ENCODE measurements at regions not wholly inside any gene's neighbourhood (a gene's known extent, or its start where the extent isn't known, plus 50 kb on each side); places are given as distances from the start of the nearest gene placed in this dataset.

DNA sequence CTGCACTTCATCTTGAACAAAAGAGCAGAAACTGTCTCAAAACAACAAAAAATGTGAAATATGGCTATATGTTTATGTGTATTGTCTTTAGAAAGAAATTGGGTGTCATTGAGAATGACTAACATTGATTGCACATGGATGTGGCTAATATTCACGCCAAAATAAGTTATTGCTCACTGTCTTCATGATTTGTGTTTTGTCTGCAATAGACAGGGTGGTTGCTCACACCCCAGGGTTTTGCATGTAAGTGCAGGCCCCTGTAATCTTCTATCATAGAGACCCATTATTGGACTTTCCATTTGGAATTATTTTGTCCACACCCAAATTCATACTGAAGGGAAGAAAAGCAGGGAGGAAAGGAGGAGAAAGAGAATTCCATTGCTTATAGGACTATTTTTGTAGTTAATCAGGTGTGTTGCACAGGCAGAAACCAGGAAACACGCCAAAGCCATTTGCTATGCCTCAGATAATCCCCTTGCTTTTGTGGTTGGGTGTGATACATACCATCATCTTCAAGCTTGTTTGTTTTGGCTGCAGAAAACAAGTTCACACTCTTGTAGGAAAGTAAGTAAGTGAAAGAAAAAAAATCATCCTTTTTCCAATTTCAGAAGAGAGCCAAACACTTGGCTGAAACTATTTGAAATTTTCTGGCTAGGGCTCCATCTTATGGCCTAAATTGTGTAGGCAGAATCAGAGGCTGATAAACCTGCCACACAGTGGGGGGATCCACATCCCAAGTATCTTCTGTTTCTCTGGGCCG lies 214.1 kb downstream of the COL12A1 start (continued):
- no peak for TF ChIP-seq PPARA (CRISPR knock-in tag; IDR thresholded peaks at IDR 0.05; ENCODE audit: borderline replicate concordance)
- TF ChIP-seq, protein P1, sequence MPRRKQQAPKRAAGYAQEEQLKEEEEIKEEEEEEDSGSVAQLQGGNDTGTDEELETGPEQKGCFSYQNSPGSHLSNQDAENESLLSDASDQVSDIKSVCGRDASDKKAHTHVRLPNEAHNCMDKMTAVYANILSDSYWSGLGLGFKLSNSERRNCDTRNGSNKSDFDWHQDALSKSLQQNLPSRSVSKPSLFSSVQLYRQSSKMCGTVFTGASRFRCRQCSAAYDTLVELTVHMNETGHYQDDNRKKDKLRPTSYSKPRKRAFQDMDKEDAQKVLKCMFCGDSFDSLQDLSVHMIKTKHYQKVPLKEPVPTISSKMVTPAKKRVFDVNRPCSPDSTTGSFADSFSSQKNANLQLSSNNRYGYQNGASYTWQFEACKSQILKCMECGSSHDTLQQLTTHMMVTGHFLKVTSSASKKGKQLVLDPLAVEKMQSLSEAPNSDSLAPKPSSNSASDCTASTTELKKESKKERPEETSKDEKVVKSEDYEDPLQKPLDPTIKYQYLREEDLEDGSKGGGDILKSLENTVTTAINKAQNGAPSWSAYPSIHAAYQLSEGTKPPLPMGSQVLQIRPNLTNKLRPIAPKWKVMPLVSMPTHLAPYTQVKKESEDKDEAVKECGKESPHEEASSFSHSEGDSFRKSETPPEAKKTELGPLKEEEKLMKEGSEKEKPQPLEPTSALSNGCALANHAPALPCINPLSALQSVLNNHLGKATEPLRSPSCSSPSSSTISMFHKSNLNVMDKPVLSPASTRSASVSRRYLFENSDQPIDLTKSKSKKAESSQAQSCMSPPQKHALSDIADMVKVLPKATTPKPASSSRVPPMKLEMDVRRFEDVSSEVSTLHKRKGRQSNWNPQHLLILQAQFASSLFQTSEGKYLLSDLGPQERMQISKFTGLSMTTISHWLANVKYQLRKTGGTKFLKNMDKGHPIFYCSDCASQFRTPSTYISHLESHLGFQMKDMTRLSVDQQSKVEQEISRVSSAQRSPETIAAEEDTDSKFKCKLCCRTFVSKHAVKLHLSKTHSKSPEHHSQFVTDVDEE (CRISPR knock-in tag; IDR thresholded peaks at IDR 0.05) = no peak

DNA sequence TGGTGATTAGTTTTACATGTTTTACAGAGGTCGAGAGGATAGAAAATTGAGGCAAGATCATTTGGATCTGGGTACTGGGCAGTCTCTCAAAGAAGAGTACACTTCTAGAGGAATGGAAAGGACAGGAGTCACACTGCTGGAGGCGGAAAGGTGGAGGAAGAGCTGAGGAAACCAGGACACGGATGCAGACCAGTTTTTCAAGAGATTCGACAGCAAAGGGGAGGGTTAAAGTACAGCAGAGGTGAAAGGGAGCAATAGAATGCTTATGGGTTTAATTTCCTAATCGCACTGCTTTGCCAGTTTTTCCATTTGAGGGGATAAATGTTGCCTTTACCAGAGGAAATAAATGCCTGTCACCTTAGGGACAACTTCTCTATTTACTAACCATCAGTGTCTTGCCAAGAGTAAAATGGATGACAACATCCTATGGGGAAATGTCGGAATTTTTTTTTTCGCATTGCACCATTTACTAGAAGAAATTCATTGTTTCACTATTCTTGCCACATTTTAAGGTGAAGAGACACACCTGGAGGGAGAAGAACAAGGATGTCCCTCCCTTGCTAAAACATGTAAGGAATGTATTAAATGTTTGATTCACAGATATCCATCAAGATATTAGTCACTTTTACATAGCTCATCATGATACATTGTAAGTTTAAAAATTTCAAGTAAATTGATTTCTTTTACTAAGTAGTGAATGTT lies 226.6 kb downstream of the COL12A1 start:
- TF ChIP-seq GLIS3 (CRISPR knock-in tag; IDR thresholded peaks at IDR 0.05) (no peak), ZNF565 (CRISPR knock-in tag; conservative IDR thresholded peaks at IDR 0.05; ENCODE audit: low read depth) (no peak)
- no peak for ATAC-seq

DNA sequence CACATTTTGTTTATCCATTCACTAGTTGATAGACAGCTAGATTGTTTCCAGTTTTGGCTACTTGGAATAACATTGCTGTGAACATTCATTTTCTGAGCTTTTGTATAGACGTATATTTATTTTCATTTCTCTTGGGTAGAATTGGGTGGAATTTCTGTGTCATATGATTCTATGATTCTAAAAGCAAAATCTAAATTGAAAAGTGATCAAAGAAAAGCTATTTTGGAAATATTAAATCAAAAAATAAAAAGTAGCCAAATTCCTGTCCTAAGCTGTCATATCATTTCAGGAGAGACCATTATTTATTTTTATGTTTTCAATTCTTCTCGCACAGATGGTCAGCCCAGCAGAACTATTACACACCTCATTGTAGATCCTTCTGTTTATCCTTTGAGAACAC lies 229.2 kb downstream of the COL12A1 start:
- no peak for TF ChIP-seq PPARA (CRISPR knock-in tag; IDR thresholded peaks at IDR 0.05; ENCODE audit: borderline replicate concordance)
- no peak for TF ChIP-seq ZC3H10 (CRISPR knock-in tag; IDR thresholded peaks at IDR 0.05)
- no peak for TF ChIP-seq ESRRG (CRISPR knock-in tag; IDR thresholded peaks at IDR 0.05)
- TF ChIP-seq GLIS3 (CRISPR knock-in tag; IDR thresholded peaks at IDR 0.05) = no peak
- no peak for TF ChIP-seq ARNTL (CRISPR knock-in tag; IDR thresholded peaks at IDR 0.05; ENCODE audit: borderline replicate concordance, low read depth)
- TF ChIP-seq BACH2 (CRISPR knock-in tag; IDR thresholded peaks at IDR 0.05; ENCODE audit: borderline replicate concordance) = no peak
- TF ChIP-seq ZFP30 (CRISPR knock-in tag; IDR thresholded peaks at IDR 0.05) = no peak
- no peak for TF ChIP-seq RARB (CRISPR knock-in tag; IDR thresholded peaks at IDR 0.05)
- ATAC-seq = no peak

DNA sequence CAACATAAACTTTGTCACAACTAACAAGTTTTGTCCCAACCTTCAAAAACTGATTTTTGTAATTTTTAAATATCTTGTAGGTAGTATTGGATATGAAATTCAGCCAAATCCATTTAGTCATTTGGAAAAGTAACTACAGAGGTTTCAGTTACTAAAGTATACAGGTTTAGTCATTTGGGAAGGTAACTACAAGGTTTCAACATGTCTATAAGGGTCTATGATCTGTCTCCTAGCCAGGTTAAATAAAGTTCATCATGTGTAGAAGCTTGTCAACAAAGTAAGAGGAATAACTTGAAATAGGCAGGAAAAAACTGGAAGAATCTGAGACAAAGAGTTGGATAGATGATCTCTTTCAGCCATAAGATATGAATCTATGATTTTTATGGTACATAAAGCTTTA lies 229.8 kb downstream of the COL12A1 start:
- TF ChIP-seq ZNF8 (CRISPR knock-in tag; IDR thresholded peaks at IDR 0.05) (no peak), ZC3H10 (CRISPR knock-in tag; IDR thresholded peaks at IDR 0.05) (no peak), GLIS3 (CRISPR knock-in tag; IDR thresholded peaks at IDR 0.05) (no peak), OSR1 (CRISPR knock-in tag; IDR thresholded peaks at IDR 0.05) (no peak), ZFP3 (CRISPR knock-in tag; IDR thresholded peaks at IDR 0.05) (no peak), ZNF565 (CRISPR knock-in tag; conservative IDR thresholded peaks at IDR 0.05; ENCODE audit: low read depth) (no peak), SNAI2 (CRISPR knock-in tag; IDR thresholded peaks at IDR 0.05) (no peak), ZNF70 (CRISPR knock-in tag; IDR thresholded peaks at IDR 0.05) (no peak), ESRRG (CRISPR knock-in tag; IDR thresholded peaks at IDR 0.05) (no peak), ISL1 (CRISPR knock-in tag; IDR thresholded peaks at IDR 0.05) (no peak), TCF4 (CRISPR knock-in tag; IDR thresholded peaks at IDR 0.05; ENCODE audit: borderline replicate concordance) (no peak)
- TF ChIP-seq, protein P2, sequence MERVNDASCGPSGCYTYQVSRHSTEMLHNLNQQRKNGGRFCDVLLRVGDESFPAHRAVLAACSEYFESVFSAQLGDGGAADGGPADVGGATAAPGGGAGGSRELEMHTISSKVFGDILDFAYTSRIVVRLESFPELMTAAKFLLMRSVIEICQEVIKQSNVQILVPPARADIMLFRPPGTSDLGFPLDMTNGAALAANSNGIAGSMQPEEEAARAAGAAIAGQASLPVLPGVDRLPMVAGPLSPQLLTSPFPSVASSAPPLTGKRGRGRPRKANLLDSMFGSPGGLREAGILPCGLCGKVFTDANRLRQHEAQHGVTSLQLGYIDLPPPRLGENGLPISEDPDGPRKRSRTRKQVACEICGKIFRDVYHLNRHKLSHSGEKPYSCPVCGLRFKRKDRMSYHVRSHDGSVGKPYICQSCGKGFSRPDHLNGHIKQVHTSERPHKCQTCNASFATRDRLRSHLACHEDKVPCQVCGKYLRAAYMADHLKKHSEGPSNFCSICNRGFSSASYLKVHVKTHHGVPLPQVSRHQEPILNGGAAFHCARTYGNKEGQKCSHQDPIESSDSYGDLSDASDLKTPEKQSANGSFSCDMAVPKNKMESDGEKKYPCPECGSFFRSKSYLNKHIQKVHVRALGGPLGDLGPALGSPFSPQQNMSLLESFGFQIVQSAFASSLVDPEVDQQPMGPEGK (CRISPR knock-in tag; IDR thresholded peaks at IDR 0.05; ENCODE audit: borderline replicate concordance) = no peak
- ATAC-seq = no peak

DNA sequence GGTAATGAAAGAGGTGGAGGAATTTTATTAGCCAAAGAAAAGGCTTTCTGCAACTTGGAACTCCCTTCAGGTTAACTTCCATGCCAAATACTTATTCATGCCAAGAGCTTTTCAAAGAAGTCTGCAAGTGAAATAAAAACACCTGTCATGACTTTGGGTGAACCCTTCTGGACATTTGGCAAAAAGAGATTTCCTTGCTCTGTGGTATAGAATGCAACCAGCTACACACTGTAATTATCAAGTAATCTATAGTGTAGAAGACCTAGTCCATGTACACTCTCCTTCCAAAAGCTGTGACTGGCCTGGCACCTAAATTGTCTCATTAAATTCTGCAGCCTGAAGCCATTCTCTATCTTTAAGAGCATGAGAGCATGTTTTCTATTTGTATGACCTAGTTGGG lies 232.3 kb downstream of the COL12A1 start:
- ATAC-seq = no peak
- TF ChIP-seq, protein P3, sequence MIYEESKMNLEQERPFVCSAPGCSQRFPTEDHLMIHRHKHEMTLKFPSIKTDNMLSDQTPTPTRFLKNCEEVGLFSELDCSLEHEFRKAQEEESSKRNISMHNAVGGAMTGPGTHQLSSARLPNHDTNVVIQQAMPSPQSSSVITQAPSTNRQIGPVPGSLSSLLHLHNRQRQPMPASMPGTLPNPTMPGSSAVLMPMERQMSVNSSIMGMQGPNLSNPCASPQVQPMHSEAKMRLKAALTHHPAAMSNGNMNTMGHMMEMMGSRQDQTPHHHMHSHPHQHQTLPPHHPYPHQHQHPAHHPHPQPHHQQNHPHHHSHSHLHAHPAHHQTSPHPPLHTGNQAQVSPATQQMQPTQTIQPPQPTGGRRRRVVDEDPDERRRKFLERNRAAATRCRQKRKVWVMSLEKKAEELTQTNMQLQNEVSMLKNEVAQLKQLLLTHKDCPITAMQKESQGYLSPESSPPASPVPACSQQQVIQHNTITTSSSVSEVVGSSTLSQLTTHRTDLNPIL (CRISPR knock-in tag; IDR thresholded peaks at IDR 0.05; ENCODE audit: low read depth) = no peak
- TF ChIP-seq BACH2 (CRISPR knock-in tag; IDR thresholded peaks at IDR 0.05; ENCODE audit: borderline replicate concordance) (no peak), ZNF8 (CRISPR knock-in tag; IDR thresholded peaks at IDR 0.05) (no peak), ZC3H10 (CRISPR knock-in tag; IDR thresholded peaks at IDR 0.05) (no peak), TOX (CRISPR knock-in tag; IDR thresholded peaks at IDR 0.05; ENCODE audit: borderline replicate concordance) (no peak), ZNF70 (CRISPR knock-in tag; IDR thresholded peaks at IDR 0.05) (no peak), ARNTL (CRISPR knock-in tag; IDR thresholded peaks at IDR 0.05; ENCODE audit: borderline replicate concordance, low read depth) (no peak), GLIS3 (CRISPR knock-in tag; IDR thresholded peaks at IDR 0.05) (no peak), ISL1 (CRISPR knock-in tag; IDR thresholded peaks at IDR 0.05) (no peak), ZNF565 (CRISPR knock-in tag; conservative IDR thresholded peaks at IDR 0.05; ENCODE audit: low read depth) (no peak), RARB (CRISPR knock-in tag; IDR thresholded peaks at IDR 0.05) (no peak)
- TF ChIP-seq, protein P1 (CRISPR knock-in tag; IDR thresholded peaks at IDR 0.05) = no peak
- TF ChIP-seq, protein P2 (CRISPR knock-in tag; IDR thresholded peaks at IDR 0.05; ENCODE audit: borderline replicate concordance) = no peak

All from SK-N-SH treated with all-trans-retinoic acid at 6 μM for 48 hours (cell line).